GM21529 (cell line): ENCODE measurements at regions not wholly inside any gene's neighbourhood (a gene's known extent, or its start where the extent isn't known, plus 50 kb on each side); places are given as distances from the start of the nearest gene placed in this dataset.

Experiments
- ATAC-seq: cut with Tn5 transposase; IDR thresholded peaks from one replicate; pipeline ENCODE4 v1.9.1; 2021; ENCODE audit not compliant: unreplicated experiment

- ATAC-seq, result no peak
These were observed 202.0 kb upstream of the SNX19 start for GRCh38 chr11:131118247-131118646.

DNA sequence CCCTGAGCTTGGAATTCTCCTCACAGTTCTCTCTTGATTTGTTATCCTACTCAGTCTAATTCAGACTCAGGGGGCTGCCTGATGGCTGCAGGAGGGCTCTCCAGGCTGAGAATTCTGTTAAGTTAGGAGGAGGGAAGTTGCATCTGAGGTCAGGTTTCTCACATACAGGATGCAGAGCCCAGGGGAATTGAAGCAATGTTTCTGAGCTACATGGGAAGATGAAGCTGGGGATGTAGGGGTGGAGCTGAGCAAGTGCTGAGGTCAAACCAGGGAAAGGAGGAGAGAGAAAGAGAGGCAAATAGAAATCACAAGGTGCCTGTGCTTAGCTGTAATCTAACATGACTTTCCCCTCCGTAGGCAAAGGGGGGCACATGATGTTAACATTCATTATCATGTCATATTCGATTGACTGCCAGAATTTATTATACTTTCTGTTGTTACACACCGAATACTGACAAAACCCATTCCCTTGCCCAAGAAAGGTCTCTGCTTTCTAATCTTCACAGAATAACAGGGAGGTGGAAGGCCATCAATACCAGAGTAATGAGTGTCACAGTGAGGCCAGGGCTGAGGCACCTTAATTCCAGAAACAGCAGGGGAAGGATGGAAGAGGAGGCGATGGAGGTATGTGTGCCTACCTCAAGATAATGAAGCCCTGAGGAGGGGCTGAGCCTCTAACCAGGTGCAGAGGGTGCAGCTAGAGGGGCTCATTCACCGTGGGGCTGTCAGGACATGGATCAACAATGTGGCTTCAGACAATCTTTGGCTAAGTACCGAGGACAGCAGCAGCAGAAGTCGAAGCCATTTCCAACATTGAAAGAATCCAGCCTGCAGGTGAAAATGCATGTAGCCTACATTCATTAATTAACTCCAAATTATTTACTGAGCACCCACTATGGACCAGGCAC lies 205.4 kb upstream of the SNX19 start:
- no peak for ATAC-seq

DNA sequence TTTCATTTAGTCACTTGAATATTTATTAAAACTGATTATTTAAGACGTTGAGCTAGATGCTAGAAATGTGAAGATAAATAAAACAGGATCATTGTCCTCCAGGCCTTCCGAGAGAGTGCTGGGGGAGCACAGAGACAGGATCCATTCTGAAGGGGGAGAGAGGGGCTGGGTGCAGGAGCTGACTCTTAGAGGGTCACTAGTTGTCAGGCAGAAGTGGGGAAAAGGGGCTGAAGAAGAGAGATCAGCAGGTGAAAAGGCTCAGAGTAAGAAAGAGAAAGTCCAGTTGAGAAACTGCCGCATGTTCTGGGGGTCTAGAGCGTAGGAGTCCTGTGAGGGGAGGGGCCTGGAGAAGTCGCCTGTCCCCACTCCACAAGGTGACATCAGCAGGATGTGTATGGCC lies 206.2 kb upstream of the SNX19 start:
- no peak for ATAC-seq

DNA sequence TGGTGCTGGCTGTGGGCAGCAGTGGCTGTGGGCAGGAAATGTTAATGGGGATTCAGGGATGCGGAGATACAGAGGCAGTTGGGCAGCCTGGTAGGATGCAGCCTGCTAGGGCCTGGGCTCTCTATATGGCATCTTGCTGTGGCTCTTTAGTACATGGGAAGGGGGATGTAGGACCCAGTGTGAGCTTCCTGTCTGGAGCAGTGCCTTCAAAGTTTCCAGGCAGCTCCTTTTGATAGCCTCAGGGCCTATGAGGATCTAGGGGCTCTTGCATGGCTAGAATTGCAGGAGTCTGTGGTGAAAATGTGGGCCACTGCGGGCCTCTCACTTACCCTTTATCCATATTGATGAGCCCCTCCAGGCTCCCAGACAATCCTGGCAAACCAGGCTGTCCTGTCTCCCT lies 213.2 kb upstream of the SNX19 start:
- no peak for ATAC-seq

DNA sequence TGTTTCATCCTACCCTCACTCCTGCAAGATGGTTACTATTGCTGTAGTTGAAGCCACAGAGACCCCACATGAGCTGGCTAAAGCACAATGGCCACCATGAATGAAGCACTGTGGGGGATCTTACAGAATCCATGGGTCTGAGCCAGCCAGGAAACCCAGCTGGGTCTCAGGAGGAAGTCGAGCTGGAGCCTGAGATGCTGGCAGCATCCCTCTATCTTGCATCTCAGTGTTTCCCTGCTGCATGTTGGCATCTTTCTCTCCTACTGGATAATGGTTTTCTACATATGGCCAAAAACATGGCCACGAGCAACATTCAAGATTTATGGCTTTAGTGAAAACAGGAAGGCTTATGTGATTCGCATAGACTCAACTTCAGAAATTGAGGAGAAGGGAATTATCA lies 219.3 kb upstream of the SNX19 start:
- ATAC-seq, result no peak

DNA sequence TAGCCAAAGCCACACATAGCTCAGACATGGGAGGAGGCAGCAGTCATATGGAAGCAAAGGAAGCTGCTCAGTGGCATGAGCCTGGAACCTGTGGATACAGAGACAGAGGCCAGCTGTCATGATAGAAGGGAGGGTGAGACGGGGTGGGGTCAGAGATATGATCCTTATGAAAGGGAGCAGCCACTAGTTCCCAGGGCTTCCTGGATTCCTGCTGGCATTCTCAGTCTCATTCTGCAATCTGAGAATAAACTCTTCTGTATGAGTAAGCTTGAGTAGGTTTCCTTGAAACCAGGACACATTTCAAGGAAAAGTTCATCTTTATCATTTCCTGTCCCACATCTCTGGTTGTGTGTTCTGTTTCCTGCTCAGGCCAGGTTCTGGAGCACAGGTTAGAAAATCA lies 220.2 kb upstream of the SNX19 start:
- no peak for ATAC-seq

DNA sequence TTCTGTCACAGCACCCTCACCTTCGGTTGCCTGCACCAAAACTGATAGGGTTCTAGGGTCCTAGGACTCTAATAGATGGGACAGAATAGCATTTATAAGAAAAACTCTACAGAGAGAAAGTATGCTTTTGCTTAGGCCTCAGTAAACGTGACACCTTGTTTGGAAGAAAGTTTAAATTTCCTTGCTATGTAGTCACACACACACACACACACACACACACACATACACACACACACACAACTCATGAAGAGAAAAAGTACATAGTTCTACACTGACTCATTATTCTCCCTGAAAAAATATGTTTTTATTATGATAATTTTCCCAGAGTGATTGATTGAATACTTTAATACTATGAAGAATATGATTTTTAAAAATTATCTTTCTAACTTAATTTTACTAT lies 220.8 kb upstream of the SNX19 start:
- no peak for ATAC-seq

GRCh38 chr11:131138731-131139130 lies 222.5 kb upstream of the SNX19 start:
- ATAC-seq, result no peak

GRCh38 chr11:131145791-131146190 lies 224.6 kb upstream of the NTM start:
- no peak for ATAC-seq

DNA sequence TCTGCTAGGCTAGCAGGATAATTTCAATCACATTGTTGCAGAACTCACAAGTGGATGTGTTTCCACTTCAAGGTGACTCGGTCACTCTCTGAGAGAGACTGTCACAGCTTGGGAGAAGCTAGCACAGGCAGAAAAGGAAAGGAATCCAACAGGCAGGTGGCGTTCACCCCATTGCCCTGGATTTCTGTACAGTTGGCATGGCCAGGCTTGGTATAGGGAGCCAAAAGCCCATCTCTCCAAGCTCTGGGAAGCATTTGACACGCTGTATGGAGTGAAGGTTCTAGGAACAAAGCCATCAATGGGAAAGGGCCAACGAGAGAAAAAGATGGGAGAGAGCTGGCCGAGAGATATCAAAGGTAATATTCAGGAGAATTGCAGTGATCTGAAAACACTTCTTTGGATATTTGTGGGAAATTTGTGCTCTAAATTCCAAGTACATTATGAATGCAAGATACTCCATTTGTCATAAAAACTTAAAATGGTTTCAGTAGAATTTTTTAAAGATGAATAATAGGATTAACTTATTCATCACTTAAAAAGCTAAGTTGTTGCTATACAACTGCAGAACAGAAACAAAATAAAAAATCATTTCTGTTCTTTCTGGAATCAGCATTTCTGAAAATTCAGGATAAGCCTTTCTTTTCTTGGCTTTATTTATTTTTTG lies 223.5 kb upstream of the NTM start:
- ATAC-seq, result no peak

DNA sequence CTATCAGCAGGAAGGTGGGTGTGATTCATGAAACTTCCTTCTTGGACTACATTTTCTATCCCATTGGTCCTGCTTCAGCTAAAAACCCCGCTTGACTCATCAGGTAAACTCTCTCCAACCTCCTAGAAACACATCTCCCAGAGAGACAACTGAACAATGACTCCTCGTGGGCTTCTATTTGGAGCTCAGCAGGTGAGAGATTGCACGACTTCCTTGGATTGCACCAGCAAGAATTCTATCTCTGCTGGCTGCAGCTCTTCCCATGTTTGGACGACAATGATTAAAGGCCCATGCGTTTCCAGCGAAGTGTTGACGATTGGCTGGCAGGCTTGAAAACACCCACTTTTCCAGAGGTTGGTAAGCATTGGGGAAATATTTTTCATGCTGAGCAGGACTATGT lies 216.1 kb upstream of the NTM start:
- no peak for ATAC-seq

GRCh38 chr11:131157678-131158077 lies 212.7 kb upstream of the NTM start:
- ATAC-seq, result no peak

DNA sequence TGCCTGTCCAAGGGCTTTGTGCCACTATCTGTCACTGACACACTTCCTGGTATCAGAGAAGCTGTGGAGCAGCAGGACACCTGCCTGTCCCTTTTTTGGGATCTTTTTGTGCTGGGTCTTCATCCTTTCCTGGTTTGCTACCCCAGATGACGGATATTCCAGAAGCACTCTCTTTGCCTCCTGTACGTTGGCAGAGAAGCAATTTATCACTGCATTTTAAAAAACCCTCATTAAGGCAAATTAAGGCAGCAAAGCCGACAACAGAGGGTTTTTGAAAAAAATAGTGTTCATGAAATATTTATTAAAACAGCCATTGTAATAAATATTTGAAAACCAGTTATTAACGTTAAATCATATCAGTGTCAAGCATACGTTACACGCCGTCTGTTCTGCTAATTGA lies 209.6 kb upstream of the NTM start:
- ATAC-seq, result no peak

DNA sequence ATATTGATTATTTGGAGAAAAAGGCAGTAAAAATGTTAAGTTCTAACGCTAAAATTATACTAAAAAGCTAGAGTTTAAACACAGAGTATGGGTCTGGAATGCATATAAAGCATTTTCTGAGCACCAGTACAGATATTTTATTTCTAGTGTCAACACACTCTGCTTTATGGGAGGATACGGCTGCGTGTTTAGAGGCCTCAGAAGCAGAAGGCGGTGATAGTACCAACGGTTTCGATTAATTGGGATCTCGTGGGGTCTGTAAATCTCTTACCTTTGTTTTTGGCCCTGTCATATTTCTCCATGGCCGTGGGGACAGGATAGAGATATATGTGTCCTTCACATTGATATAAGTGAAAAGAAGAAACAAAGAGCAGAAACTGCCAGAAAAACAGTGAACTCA lies 206.8 kb upstream of the NTM start:
- no peak for ATAC-seq

GRCh38 chr11:131165036-131165435 lies 205.4 kb upstream of the NTM start:
- ATAC-seq, result no peak

DNA sequence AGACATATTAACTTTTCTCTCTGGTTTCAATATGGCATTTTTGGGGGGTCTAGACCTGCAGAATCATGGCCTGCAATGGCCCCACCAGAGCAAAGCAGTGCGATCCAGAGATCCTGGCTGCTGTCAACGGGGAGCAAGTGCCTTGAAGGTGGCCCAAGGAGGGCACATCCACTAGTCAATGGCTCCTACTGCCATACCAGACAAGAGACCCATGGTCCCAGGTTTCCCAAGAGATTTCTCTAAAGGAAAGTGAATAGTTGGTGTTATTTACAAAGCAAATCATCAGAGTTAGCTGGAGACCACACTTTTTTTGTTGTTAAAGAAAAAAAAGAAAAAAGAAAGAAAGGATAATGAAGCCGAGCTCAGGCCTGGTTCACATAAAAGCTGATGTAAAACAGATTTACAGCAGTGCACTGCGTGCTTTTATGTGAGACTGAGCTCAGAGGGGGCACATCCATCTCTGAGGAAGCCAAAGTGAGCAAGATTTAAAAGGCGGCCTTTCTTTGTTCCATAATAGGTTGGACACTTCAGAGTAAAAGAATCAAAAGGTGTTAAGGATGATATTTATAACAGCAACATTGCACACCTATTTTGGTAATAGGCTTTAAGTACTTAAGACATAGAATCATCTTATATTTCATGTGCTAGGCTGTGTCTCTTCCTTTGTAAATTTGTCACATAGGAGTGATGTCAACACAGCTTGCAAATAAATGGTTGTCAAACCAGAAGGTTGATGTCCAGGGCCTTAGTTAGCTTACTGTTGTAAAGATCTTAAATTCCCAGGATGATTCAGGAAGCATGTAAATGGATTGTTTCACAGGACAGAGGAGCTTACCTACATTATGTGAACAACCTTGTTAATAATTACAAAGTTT lies 201.3 kb upstream of the NTM start:
- no peak for ATAC-seq

DNA sequence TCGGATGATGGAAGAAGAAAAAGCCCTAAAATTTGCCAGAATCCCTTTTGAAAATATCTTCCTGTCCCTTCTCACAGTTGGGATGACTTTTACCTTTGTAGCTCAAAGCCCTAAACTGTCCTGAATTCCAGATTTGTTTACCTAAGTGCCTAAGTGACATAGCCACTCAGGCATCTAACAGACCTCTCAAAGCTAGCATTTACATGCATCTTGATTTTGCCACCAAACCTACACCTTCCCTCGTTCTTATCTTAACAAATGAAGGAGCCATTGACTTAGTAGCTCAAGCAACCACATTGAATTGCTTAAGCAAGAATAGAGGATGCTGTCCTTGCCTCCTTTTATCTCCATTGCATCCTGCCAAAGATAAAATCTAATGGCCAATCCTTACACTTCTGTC lies 198.4 kb upstream of the NTM start:
- ATAC-seq, result no peak

DNA sequence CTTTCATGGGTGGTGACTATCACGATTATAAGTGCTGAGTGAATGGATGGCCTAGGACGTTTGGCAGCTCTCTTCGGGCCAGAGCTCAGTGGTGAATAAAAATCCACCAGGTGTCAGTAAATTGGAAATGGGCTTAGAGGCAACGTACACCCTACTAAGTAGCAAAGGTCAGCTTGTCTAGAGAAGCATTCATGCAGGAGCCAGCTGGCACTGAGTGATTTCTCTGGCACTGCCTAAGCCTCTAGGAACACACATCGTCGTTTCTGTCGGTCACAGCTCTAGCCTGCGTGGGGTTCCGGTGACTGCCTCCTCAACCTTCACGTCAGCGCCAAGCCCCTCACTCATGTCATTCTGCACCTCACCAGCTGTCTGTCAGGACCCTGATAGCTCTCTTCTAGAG lies 192.4 kb upstream of the NTM start:
- no peak for ATAC-seq

GRCh38 chr11:131178596-131178995 lies 191.8 kb upstream of the NTM start:
- ATAC-seq, result no peak

DNA sequence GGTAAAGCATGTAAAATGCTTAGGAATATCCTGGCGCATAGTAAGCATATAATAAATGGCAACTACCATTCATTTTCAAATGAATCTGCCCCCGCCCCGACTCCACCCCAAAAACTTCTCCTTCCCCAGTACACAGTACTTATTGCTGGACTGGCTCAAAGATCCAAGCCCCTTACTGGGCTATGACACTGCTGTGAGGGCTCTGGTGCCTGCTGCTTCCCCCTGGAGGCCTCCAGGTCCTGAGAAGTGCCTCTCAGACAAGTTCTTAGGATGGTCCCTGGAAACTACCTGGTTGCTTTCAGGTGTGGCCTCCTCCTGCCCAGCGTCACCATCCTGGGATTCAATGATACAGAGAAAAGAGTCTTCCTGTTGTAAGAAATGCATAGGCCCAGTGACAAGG lies 190.6 kb upstream of the NTM start:
- no peak for ATAC-seq

- no peak for ATAC-seq
These were observed 184.5 kb upstream of the NTM start for GRCh38 chr11:131185915-131186314.
